PC-9 (cell line): ENCODE measurements at regions not wholly inside any gene's neighbourhood (a gene's known extent, or its start where the extent isn't known, plus 50 kb on each side); places are given as distances from the start of the nearest gene placed in this dataset.

Experiments
- BruUV-seq: library from RNA; stranded (reverse); fragments of 400-500 nt; replicated peaks from 2 replicates; lab custom pipeline; 2021; lab: Mats Ljungman, UMichigan
- CTCF ChIA-PET: fragments of 300-600 bp; sonication (Branson Sonifier 250); formaldehyde crosslinking; loops from one replicate; lab custom pipeline; 2022; ENCODE audit warnings: antibody characterized with exemption; lab: Charles Lee
- POLR2A ChIA-PET: fragments of 300-600 bp; sonication (Branson Sonifier 250); formaldehyde crosslinking; loops from one replicate; lab custom pipeline; 2022; ENCODE audit warnings: antibody characterized with exemption; ENCODE audit not compliant: unreplicated experiment; lab: Charles Lee
- DNase-seq, 2 experiments: peaks; one replicate each; pipeline versions ENCODE4 v3.0.0 to v3.0.0-alpha.2; 2015 to 2022; ENCODE audit warnings: mixed read lengths in 1 of 2
- H2AFZ ChIP-seq: fragments of 200-600 bp; sonication (generic); 2 replicates; pipeline ENCODE4 v1.8.1; 2017; ENCODE audit warnings: antibody characterized with exemption
- H3F3A ChIP-seq: fragments of 200-600 bp; sonication (generic); 2 replicates; pipeline ENCODE4 v1.8.1; 2017; ENCODE audit warnings: antibody characterized with exemption, mild to moderate bottlenecking, low read depth; ENCODE audit not compliant: insufficient read depth
- H3K27ac ChIP-seq: fragments of 200-600 bp; sonication (generic); 2 replicates; pipeline ENCODE4 v1.6.1; 2016; ENCODE audit warnings: mixed run types
- H3K27me3 ChIP-seq: fragments of 200-600 bp; sonication (generic); 2 replicates; pipeline ENCODE4 v1.6.1; 2016; ENCODE audit warnings: low read depth, mixed run types; ENCODE audit not compliant: insufficient read depth
- H3K36me3 ChIP-seq: fragments of 200-600 bp; sonication (generic); 2 replicates; pipeline ENCODE4 v1.6.1; 2016; ENCODE audit warnings: low read depth, mixed run types
- H3K4me1 ChIP-seq: fragments of 200-600 bp; sonication (generic); replicated peaks from 2 replicates; pipeline ENCODE4 v1.6.1; 2016; ENCODE audit warnings: mixed run types; ENCODE audit not compliant: insufficient read depth
- H3K4me2 ChIP-seq: fragments of 200-600 bp; sonication (generic); 2 replicates; pipeline ENCODE4 v1.6.1; 2017; ENCODE audit warnings: mixed run types
- H3K4me3 ChIP-seq: fragments of 200-600 bp; sonication (generic); 2 replicates; pipeline ENCODE4 v1.6.1; 2016; ENCODE audit warnings: mixed run types
- H3K79me2 ChIP-seq: fragments of 200-600 bp; sonication (generic); 2 replicates; pipeline ENCODE4 v1.6.1; 2017; ENCODE audit warnings: low read depth, mixed run types
- H3K9me2 ChIP-seq: fragments of 200-600 bp; sonication (generic); 2 replicates; pipeline ENCODE4 v1.8.1; 2017; ENCODE audit warnings: mild to moderate bottlenecking; ENCODE audit not compliant: insufficient read depth
- H3K9me3 ChIP-seq: fragments of 200-600 bp; sonication (generic); 2 replicates; pipeline ENCODE4 v1.8.1; 2016; ENCODE audit warnings: low read depth; ENCODE audit not compliant: insufficient read depth
- H4K20me1 ChIP-seq: fragments of 200-600 bp; sonication (generic); 2 replicates; pipeline ENCODE4 v1.8.1; 2017; ENCODE audit not compliant: insufficient read depth
- CTCF ChIP-seq: fragments of 200-600 bp; sonication (generic); conservative IDR thresholded peaks from 2 replicates; pipeline ENCODE4 v1.6.1; 2017; ENCODE audit warnings: mixed run types, antibody characterized with exemption, mild to moderate bottlenecking, moderate library complexity
- EZH2 ChIP-seq: fragments of 200-600 bp; sonication (generic); IDR thresholded peaks from 2 replicates; pipeline ENCODE4 v1.8.0; 2017; ENCODE audit warnings: antibody characterized with exemption, low read depth
- intact Hi-C: fragments of 100-400 bp; cut with micrococcal nuclease; formaldehyde crosslinking; loops from one replicate; pipeline ENCODE4 v1.10.0; 2022; ENCODE audit not compliant: unreplicated experiment

GRCh38 chr14:97894552-97894951, 1097.4 kb downstream of the VRK1 start:
- no peaks in the 10 kb centered on the region for H3F3A ChIP-seq
- no peaks in the 10 kb centered on the region for H3K9me3 ChIP-seq
- H3K79me2 ChIP-seq: no peaks in the 10 kb centered on the region
- TF ChIP-seq CTCF (no peak), EZH2 (no peak)
- CTCF ChIA-PET: no interaction called here
- no peak overlapping the region for H3K27ac ChIP-seq
- H3K27me3 ChIP-seq: no peaks in the 10 kb centered on the region
- H3K9me2 ChIP-seq: no peaks in the 10 kb centered on the region
- BruUV-seq: no TSS peak
- no peak for DNase-seq
- H3K4me3 ChIP-seq: no peak overlapping the region
- intact Hi-C loops: no loop called here
- no peak overlapping the region for H2AFZ ChIP-seq
- POLR2A ChIA-PET: no interaction called here
- H4K20me1 ChIP-seq: no peaks in the 10 kb centered on the region
- H3K4me1 ChIP-seq: no peaks in the 10 kb centered on the region
- H3K4me2 ChIP-seq: no peak overlapping the region
- no peaks in the 10 kb centered on the region for H3K36me3 ChIP-seq

- no peaks in the 10 kb centered on the region for H3K27me3 ChIP-seq
- H3F3A ChIP-seq: no peaks in the 10 kb centered on the region
- POLR2A ChIA-PET: no interaction called here
- H3K9me3 ChIP-seq: no peaks in the 10 kb centered on the region
- no peaks in the 10 kb centered on the region for H3K4me1 ChIP-seq
- intact Hi-C loops: no loop called here
- no peak overlapping the region for H3K27ac ChIP-seq
- no peaks in the 10 kb centered on the region for H3K79me2 ChIP-seq
- H3K36me3 ChIP-seq: no peaks in the 10 kb centered on the region
- no peak overlapping the region for H3K4me2 ChIP-seq
- H3K9me2 ChIP-seq: no peaks in the 10 kb centered on the region
- no TSS peak for BruUV-seq
- no peak overlapping the region for H2AFZ ChIP-seq
- no peaks in the 10 kb centered on the region for H4K20me1 ChIP-seq
- CTCF ChIA-PET: no interaction called here
- TF ChIP-seq CTCF (no peak), EZH2 (no peak)
- DNase-seq: no peak
- H3K4me3 ChIP-seq: no peak overlapping the region
Measured at GRCh38 chr14:97900196-97900854, 1103.1 kb downstream of the VRK1 start.

GRCh38 chr14:97902630-97903029, 1105.4 kb downstream of the VRK1 start:
- Histone ChIP-seq H3K79me2 (no peaks in the 10 kb centered on the region), H3K4me2 (no peak overlapping the region), H3F3A (no peaks in the 10 kb centered on the region), H3K4me3 (no peak overlapping the region), H3K36me3 (no peaks in the 10 kb centered on the region), H2AFZ (no peak overlapping the region), H4K20me1 (no peaks in the 10 kb centered on the region), H3K27ac (no peak overlapping the region), H3K9me2 (no peaks in the 10 kb centered on the region), H3K4me1 (no peaks in the 10 kb centered on the region), H3K9me3 (no peaks in the 10 kb centered on the region), H3K27me3 (no peaks in the 10 kb centered on the region)
- DNase-seq: no peak
- intact Hi-C loops: no loop called here
- POLR2A ChIA-PET: no interaction called here
- BruUV-seq: no TSS peak
- CTCF ChIA-PET: no interaction called here
- TF ChIP-seq CTCF: no peak
- no peak for TF ChIP-seq EZH2
